Eye (tissue), 1 donor: ENCODE measurements at regions not wholly inside any gene's neighbourhood (a gene's known extent, or its start where the extent isn't known, plus 50 kb on each side); places are given as distances from the start of the nearest gene placed in this dataset.

Experiments
- DNase-seq: peaks from one replicate; pipeline ENCODE4 v3.0.0-alpha.2; 2015

DNA sequence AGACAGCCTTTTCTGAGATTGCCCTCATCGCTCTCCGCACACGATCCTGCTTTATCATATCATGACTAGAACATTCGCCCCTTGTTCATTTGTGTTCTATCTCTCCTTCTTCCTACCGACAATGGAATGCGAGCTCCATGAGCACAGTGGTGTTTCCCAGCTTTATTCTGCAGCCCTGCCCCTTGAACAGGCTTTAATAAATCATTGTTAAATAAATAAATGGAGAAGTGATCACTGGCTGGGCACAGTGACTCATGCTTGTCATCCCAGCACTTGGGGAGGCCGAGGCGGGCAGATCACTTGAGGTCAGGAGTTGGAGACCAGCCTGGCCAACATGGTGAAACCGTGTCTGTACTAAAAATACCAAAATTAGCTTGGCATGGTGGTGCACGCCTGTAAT lies 1063.3 kb upstream of the EEF2KMT start:
- no peak for DNase-seq

DNA sequence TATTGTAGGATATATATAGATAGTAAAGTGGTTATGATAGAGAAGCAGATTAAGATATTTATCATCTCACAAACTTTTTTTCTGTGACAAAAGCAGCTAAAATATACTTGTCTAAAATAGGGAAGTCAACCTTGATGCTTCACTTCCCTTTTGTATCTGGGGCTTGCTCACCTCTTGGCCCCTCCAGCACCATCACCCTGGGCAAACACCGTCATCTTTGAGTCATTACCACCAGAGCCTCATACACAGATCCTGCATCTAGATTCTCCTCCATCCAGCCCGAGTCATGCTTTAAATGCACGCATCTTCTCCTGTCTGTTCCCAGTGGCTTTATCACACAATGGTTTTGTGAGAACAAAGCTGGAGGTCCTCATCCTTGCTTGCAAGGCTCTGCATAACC lies 1062.7 kb upstream of the EEF2KMT start:
- no peak for DNase-seq

DNA sequence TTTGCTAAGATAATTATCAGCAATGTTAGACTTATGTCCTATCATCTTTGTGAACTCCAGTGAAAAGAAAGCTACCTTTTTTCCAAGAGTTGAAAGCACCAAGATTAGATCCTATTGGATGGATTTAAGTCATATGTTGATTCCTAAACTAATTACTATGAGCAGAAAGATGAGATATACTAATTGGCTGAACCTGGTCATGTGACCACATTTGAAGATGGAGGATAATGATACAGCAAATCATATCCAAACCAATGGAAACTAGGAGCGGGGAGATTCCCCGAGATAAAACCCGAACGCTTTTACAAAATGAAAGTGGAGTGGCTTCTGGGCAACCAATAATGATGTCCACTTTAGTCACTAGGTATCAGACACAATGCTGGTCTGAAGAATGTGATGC lies 1060.2 kb upstream of the EEF2KMT start:
- no peak for DNase-seq

DNA sequence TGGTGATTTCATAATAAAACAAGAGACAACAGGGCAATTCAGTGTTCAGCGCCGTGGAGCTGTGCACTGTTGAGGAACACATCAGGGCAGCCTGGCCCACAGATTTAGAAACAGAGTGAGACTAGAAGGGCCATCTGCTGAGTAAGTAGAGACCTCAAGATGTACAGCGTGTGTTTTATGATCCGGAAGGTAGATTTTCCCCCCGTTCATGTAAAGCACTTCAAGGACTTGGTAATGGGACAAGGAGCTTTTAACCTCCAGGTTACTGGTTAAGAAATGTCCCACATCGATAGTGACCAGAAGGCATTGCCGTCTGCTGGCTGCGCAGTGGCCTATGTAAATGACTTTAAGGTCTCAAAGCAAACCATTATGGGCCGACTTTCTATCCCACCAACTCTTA lies 1057.7 kb upstream of the EEF2KMT start:
- DNase-seq, result no peak

DNA sequence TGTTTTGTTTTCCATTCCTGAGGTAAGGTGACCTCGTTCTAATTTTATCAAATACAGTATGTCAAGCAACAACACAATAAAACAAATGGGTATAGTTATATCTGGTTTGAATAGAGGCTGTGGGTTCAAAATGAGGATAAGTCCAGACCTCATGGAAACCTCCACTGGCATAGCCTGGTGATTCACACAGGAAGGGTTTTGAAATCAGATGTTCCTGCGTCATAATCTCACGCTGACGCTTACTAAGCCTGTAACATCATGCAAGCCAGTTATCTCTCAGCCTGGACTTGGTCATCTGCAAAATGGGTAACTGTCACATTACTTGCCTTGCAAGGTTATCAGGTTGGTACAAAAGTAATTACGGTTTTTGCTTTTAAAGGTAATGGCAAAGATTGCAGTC lies 1056.3 kb upstream of the EEF2KMT start:
- DNase-seq, result no peak

DNA sequence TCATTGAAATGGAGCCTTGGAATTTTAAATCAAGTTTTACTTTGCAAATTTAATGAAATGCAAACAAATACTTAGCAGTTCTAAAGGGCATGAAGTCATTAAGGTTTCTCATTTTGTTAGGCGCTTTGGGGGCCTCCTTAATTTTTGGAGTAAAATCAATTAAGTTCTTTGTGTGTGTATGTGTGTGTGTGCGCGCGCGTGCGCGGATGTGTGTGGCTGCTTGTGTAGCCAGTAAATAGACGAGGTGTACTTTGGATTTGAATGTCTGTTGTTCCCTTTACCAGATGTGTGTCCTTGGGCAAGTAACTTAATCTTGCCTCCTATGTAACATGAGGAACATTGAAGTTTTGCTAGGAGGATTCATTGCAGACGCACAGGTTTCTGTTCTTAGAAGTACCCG lies 1051.4 kb upstream of the EEF2KMT start:
- no peak for DNase-seq

DNA sequence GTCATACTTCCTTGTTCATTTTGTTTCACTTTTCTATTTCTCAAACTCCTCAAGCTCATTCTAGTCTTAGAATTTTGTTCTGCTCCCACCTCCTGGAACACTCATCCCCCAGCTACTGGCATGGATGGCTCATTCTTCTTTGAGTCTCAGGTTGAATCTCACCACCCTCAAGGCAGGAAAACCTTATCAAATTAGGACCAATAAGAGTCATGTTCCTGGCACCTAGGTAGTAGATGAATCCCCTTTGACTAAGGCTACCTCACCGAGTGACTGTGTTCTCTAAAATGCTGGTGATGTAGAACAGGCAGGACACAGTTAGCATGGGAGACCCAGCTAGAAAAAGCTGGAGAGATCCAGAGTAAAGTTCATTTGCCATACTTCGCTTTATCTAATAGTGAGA lies 1050.8 kb upstream of the EEF2KMT start:
- no peak for DNase-seq

DNA sequence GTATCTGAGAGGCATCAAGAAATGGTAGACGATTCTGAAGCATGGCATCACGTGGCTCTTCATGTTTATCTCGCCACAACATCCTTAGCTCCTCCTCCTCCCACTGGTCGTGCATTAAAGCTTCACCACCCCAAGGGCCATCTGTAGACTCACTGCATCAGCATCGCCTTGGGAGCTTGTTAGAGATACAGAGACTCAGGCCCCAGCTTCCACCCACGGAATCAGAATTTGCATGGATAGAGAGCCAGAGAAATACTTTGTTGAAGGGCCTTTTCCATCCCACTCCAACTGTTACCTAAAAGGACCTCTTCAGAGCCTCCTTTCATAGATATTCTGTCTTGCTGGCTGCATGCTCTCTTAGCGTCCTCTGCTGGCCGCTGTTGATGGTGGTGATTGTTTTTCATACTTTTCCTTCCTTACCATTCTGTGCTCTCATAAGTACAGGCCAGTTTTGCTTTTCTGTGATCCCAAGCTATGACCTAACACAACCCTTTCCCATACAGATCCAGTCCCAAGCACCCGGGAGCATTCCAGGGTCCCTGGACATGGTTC lies 1049.4 kb upstream of the EEF2KMT start:
- DNase-seq, result no peak

DNA sequence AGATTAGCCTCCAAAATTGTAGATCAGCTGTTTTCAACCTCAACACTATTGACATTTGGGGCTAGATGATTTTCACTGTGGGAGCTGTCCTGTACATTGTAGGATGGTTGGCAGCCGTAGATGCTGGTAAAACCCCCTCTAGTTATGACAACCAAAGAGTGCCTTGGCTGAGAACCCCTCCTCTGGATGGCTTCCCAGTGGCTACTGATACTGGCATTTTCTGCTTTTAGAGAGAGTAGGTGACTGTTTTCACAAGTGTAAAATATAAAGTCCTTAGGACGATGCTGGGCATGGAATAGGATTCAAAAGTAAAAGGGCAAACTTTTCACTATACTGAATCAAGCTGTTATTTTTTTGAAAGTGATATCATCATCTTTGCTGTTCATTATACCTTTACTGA lies 1048.8 kb upstream of the EEF2KMT start:
- no peak for DNase-seq

DNA sequence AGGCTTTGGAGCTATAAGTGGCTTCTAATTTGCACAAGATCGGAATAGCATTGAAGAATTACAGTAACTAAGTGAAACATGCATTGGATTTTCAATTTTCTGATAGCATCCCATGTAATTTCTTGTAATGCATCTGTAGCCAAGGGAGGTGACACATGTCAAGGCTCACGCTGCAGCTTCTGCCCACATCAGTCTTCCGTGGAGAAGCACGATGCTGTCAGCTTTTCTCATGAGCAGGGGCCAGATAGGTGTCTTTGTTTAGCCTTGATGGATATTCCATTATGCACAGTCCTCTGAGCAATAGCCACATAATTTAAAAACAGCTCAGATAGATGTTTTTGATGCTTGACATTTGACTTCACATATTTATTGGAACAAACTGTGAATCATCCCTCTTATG lies 1046.9 kb upstream of the EEF2KMT start:
- no peak for DNase-seq

DNA sequence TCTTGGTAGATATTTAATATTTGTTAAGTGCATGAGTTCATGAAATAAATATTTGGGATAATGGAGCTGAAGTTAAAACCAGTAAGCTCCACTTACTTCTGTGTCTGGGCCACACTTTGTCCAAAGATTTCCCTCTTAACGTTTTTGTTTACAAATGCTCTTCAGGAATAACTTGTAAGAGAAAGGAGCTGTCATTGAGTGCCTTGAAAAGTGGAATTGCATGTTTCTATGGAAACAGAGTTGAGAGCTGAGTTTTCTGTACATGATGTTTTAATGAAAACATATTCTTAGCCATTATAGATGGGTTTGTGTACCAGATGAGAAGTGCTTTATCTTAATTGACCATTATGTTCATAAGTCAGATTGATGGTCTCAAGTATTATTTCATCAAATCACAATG lies 1045.4 kb upstream of the EEF2KMT start:
- no peak for DNase-seq

DNA sequence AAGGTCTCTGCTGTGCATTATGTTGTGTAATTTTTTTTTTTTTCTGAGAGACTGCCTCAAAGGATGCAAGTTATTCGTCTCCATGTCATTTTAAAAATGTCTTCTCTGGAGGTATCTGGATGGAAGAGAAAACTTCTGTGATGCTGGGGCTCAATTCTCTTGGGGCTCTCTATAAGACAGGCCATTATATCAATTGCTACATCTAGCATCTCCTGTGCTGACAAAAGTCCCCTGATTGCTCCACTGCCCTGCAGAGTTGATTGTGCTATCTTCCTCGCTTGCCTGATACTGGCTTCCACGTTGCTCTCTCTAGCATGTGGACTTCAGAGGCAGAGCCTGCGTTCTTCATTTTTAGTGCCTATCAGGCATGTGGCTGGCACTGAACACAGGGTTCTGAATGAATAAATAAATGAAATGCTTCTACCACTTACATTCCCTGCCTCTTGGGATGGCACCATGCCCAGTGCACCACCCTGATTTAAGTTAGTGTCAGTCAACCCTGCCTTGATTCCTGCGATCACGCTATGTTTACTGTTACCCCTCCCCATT lies 1035.5 kb upstream of the EEF2KMT start:
- DNase-seq, result peak; percentile 4

DNA sequence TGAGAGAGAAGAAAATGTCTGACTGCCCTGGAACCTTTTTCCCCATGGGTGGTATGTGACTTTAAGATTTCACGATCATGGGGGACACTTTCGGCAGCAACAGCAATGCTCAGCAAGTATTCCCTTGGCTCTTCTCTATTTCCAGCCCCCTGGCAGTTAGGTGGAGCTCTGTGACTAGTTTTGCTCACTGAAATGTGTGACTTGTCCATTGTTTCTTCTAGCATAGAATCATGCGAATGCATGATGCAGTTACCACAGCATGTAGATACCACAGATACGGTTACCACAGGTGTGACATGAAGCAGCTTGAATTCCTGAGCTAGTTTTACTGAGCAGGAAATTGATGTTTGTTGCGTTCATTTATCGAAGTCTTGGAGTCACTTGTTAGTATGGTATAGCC lies 1034.5 kb upstream of the EEF2KMT start:
- DNase-seq, result no peak

DNA sequence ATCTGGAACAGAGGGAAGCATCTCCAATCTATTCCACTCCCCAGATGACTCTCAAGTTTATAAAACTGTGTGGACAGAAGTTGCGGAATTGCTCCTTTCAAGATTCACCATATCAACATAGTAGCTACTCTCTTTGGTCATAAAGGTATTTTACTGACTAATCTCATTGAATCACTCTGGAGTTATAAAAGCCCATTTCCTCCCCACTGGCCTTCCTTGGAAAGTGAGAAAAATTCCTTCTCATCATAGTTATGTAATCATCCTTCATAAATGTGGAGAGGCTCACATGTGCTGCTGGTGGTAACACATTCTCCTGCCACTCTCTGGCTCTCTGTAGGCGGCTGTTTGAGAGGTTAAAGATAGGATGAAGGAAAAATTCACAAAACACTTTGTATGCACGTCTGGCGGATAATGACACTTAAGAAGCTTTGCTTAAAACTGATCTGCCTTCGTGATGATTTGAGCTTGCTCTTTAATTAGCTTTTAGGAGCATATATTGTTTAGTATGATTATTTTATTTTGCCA lies 1034.0 kb upstream of the EEF2KMT start:
- no peak for DNase-seq

DNA sequence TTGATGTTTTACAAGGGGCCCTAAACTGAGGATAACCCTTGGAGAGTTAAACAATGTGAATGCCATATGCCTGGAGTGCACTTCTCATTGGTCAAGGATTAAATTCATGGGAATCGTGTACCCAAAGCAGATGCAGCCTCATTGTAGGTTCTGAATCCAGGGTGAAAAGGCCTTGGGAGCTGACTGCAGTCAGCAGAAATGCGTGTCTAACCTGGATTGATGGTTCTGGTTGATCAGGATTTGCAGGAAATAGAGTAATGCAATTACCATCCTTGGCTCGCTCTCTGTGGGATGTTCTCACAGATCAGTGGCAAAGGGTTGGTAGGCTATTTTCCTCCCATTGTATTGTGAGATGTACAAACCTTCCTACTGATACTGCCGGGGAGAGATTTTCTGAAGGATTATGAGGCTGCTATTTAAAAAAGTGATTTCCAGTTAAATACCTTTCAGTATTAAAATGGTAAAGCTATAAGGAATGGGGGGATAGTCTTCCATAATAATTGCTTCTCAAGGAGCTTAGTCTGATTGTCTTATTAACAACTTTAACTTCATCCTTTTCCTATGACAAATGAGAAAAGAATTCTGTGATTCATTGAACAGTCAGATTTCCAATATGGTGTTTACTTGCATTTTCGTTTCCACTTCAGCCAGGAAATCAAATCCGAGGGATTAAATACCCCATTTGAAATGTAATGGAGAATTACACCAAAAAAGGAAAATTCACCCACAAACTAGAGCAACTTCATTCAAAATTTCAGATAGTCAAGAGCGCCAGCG lies 1028.1 kb upstream of the EEF2KMT start:
- DNase-seq, result no peak

DNA sequence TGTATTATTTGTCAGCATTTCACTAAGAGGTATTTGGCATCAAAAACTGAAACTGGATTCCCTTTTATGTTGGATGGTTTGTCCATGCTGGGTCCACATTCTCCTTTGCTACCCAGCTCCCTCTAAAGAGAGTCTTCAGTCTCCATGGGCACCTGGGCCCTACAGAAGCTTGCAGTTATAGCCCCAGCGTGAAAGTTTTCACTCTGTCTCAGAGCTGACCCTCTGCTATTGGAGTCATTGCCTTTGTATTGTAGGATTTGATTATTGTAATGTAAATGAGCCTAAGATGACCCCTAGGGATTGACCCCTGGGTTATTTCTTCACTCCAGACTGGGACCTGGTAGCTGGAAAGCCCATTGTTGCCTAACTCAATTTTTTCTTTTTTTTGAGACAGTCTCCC lies 1026.5 kb upstream of the EEF2KMT start:
- DNase-seq, result no peak

DNA sequence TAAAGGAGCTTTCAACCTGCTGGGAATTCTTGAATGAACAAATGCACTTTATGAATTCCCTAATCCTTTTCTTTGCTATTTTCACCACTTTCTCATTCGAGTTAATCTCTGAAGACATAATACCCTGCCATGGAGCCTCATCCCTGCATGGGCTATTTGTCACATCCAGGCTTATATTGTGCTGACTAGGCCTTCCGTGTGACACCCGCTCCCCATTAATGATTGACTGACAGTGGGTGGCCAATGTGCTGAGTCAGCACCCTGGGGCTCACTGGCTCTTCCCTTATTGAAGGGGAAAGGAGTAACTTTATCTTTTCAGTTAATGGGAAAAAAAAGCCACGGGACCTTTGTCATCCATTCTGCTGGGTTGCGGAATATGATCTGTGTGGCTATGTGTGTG lies 1024.8 kb upstream of the EEF2KMT start:
- peak; percentile 64 for DNase-seq

DNA sequence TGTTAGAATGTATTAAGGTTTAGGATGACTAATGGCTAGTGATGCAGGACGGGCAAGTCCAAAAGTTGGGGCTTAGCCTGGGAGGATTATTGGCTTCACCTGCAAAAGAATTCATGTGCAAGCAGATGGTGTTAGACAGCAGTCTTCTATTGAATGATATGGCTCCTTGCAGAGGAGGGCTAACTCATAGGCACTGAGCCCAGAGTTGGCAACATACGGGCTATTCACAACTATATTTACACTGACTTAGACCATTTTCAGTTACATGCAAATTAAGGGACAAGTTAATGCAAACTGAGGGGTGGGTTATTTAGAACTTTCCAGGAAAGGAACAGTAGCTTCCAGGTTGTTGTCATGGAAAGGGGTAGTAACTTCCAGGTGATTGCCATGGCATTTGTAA lies 1017.1 kb upstream of the EEF2KMT start:
- no peak for DNase-seq

DNA sequence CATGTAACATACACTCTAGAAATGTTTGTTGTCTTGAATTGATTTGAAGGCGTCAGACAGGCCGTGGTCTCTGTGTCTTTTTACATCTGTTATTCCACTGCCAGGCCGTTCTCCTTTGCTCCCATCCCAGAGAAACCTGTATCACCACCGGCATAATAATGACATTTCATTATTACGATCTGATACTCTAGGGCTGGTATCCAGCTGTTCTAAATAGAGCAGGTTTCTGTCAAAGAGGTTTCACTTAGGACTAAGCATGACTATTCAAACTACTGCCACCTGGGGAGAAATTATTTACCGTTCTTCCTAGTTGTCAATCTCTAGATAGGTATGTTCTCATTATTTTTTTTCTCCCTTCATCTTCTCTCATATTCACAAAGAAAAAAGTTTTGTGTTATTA lies 1016.2 kb upstream of the EEF2KMT start:
- no peak for DNase-seq

DNA sequence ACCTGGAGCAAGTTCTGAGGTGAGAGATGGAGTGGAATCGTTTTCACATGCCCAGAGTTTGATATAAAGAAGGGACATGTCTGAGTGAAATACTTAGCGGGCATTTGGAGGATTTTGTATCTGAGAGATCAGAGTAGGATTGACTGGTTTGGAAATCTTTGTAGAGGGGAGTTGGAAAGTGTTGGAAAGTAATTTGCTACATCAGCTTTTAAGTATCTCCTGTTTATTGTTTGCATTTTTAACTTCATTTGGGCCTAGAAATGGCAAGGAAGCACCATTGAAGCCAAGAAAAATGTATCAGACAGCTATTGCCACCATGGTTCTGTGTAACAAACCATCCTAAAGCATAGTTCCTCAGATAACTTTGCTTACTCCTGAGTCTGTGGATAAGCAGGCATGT lies 1015.1 kb upstream of the EEF2KMT start:
- DNase-seq, result no peak

DNA sequence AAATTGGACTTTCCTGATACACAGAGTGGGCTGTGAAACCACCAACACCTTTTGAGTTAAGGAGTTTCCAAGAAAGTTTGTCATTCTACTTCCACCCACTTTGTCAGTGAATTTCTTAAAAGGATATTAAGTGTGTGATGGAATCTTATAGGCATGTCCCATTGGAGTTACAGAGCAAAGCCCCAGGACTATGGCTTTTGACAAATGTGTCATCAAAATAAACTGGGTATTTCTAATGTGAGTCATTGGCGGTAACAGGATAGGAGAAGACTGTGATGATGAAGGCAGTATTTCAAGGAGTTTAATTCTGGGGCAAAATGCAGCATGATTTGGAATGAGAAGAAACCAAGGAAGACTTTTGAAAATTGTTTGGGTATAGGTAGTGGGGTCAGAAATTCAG lies 1013.8 kb upstream of the EEF2KMT start:
- no peak for DNase-seq

DNA sequence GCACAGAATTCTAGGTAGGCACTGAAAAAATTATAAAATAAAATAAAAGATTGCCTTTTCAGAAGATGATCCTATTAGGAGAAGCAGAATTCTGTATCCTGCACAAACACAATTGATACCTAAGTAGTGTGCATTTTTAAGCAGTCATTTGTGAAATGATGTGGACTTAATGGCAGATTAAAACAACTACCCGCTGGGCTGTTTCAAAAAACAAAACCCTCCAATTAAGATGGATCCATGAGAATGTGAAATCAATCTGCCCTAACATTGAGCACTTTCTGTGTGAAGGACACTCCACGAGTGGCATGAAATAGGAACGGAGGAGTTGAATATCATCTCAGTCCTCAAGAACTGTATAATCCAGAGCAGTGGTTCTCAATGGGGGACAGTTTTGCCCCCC lies 1012.8 kb upstream of the EEF2KMT start:
- DNase-seq, result peak; percentile 52

DNA sequence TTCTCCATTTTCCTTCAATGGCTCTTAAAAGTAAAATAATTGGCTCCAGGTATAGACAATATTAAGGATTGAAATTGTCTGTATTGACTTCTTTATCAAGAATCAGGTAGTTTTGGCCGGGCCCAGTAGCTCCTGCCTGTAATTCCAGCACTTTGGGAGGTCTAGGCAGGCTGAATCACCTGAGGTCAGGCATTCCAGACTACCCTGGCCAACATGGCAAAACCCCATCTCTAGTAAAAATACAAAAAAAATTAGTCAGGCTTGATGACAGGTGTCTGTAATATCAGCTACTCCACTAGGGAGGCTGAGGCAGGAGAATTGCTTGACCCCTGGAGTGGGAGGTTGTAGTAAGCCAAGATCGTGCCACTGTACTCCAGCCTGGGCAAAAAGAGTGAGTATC lies 1008.5 kb upstream of the EEF2KMT start:
- DNase-seq, result no peak

DNA sequence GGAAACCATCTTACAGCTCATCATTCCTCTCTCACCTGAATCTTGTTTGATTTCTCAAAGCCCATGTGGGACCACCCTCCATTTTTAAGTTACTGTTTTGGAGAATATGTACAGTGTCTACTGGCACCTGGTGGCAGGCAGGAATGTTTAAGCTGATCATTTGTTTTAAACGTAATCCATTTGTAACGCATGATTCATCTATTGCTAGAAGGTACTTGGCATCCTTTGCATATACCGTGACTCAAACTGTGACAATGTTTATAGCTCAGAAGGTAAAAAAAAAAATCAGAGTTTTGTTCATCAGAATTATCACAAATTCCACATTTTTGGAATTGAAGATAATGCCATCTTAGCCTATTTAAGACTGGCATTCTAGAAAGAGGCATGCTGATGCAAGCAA lies 1007.5 kb upstream of the EEF2KMT start:
- no peak for DNase-seq

DNA sequence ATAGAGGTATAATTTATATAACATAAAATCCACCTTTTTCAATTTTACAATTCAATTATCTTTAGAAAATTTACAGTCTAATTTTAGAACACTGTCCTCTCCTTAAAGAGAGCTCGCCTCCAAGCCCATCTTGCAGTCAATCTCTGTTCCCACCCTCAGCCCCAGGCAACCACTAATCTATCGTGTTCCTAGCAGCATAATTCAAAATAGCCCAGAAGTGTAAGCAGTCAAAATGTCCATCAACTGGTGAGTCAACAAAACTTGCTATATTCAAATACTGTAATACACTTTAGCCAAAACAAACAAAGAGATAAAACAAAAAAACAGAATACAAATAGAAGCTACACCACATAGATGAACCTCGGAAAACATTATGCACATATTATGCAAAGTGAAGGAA lies 1006.8 kb upstream of the EEF2KMT start:
- no peak for DNase-seq
